COLO668 (cell line): ENCODE measurements at regions not wholly inside any gene's neighbourhood (a gene's known extent, or its start where the extent isn't known, plus 50 kb on each side); places are given as distances from the start of the nearest gene placed in this dataset.
A peak's percentile ranks its signal among the peaks of the same experiment; 100 is the strongest.
"Not testable (repeated sequence)": the region's sequence is repeated elsewhere in the genome, so short reads cannot be mapped to it uniquely, and the experiment has no call there.

Experiments used
- DNase-seq: peaks from one replicate; lab custom pipeline; 2025; ENCODE audit not compliant: unreplicated experiment; lab: John Stamatoyannopoulos, UW

DNA sequence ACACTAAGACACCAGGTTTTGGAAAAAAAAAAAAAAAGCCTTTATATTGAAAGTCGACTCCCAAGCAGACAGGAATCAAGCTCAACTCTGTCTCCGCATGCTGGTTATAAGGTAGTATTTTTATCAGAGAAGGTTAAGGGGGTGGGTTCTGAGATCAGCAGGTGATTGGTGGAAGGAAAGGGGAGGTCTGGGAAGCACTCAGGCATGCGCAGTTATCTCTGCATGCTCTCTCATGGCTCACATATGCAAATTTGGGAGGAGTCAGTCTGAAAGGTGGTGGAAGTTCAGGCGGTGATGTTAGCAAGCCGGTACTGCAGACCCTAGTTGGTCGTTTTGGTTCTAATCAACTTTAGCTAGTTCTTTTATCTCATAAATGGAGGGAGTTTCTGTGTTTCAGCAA lies 357.6 kb upstream of the C16orf82 start:
- no peak for DNase-seq

GRCh38 chr16:26709754-26710153 lies 357.0 kb upstream of the C16orf82 start:
- DNase-seq: no peak

- no peak for DNase-seq
Measured at GRCh38 chr16:26710450-26710849, 356.3 kb upstream of the C16orf82 start.

DNA sequence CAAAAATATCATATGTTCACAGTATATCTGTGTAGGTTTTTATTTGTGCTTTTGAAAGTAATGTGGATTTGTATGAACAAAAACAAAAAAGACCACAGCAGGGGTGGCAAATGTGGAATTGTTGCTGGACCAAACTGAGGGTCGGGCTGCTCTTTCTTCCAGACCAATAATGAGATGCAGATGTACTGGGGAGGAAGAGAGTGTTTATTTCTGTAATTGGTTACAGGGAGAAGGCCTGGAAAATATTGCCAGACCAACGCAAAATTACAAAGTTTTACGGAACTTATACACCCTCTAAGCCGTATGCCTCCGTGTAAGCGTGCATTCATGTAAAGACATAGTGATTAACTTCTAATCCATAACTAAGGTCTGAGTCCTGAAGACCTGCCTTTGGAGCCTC lies 353.9 kb upstream of the C16orf82 start:
- no peak for DNase-seq

- DNase-seq: no peak
Measured at GRCh38 chr16:26715969-26716368, 350.8 kb upstream of the C16orf82 start.

GRCh38 chr16:26717826-26718225 lies 348.9 kb upstream of the C16orf82 start:
- DNase-seq: peak; percentile 20

- no peak for DNase-seq
Measured at GRCh38 chr16:26721290-26721689, 345.4 kb upstream of the C16orf82 start.

DNA sequence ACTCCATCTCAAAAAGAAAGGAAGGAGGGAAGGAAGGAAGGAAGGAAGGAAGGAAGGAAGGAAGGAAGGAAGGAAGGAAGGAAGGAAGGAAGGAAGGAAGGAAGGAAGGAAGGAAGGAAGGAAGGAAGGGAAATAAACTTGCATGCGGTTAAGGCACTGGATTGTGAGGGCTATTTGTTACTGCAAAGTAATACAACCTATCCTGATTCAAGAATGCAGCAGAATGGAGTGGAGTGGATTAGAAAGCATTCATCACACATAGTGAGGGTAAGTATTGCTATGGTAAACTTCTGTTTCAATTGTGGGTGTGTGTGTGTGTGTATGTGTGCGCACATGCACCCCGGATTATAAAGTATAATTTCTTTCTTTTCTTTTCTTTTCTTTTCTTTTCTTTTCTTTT lies 344.8 kb upstream of the C16orf82 start:
- DNase-seq: not testable (repeated sequence)

DNA sequence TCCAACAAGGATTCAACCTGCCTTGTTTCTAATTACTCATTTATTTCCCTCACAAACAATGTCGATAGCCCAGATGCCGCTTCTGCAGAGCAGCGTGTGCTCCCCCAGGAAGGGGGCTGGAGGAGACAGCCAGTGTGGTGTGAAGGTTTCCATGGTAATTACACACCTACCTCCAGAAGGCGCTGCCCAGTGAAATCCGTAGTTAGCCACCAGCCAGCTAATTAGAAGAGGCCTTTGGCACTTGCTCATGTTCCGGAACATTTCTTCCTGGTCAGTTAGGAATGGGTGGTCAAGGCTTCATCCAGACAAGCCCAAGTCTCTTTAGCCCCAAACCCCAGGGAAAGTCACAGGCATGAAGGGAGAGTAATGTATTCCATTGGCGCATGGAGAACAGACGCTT lies 342.5 kb upstream of the C16orf82 start:
- no peak for DNase-seq

DNA sequence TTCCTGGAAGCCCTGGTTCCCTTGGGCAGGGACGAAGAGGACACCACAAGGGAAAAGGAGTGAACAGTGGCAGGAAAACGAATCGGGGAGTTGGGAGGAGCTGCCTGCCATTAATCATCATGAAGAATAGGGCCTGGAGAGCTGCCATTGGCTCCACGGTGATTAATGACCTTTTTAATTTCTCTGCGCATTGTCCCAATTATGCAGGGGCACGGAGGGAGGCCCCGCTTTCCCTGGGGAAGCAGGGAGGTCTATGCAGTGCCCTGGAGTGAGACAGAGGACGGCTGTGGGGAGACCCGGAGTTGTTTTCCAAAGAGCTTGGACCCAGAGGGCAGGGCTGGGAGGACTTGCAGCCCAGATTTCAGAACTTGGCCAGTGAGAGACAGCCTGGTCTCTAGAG lies 338.9 kb upstream of the C16orf82 start:
- no peak for DNase-seq

- DNase-seq: no peak
Measured at GRCh38 chr16:26729951-26730541, 336.7 kb upstream of the C16orf82 start.

- DNase-seq: no peak
Measured at GRCh38 chr16:26731729-26732128, 335.0 kb upstream of the C16orf82 start.

DNA sequence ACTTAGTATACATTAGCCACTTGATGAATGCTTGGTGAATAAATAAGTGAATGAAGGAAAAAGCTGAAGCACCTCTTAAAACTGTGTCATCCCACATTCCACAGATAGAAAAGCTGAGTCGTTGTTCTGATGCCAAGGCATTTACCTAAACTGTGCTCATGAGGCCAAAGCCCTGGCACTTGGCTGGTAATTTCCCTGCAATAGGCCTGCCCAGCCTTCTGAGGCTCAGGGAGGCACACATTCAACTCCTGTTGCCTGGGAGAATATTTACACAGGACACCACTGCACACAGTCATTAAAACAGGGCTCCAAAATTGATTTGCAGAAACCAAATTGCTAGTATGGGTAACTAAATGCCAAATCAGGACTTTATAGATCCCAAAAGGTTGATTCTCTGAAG lies 333.0 kb upstream of the C16orf82 start:
- peak; percentile 15 for DNase-seq

- no peak for DNase-seq
Measured at GRCh38 chr16:26735521-26735920, 331.2 kb upstream of the C16orf82 start.

- no peak for DNase-seq
Measured at GRCh38 chr16:26736084-26736483, 330.6 kb upstream of the C16orf82 start.

DNA sequence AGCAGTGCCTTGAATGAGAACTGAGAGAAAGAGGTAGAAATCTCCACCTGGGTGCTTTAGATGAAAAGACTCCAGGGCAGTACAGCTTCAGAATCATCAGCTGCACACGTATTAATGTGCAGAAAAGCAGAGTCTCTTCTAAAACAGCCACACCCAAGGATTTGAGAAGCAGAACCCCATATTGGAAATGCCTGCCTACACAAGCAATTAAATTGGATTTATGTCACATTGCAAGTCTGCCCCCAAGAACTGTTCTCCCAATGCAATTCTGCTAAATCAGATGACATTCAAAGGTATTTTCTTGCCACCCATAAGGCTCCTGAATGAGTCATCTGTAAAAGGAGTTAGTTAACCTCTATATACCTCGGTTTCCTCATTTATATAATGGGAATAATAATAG lies 326.0 kb upstream of the C16orf82 start:
- DNase-seq: no peak

DNA sequence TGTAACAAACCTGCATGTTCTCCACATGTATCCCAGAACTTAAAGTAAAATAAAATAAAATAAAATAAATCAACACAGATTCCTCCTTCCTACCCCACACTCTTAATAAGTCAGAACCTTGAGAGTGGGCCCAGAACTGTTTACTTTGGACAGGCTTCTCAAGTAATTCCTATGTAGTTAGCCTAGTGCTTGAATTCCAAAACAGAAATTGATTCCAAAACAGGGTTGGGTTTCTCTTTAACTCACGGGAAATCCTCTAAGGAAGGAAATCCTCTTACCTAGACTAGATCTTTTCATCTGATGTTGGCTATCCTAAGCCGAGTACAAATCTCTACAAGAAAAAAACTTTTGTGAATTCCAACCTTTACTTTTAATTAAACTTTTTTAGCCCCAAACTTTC lies 324.7 kb upstream of the C16orf82 start:
- DNase-seq: no peak

DNA sequence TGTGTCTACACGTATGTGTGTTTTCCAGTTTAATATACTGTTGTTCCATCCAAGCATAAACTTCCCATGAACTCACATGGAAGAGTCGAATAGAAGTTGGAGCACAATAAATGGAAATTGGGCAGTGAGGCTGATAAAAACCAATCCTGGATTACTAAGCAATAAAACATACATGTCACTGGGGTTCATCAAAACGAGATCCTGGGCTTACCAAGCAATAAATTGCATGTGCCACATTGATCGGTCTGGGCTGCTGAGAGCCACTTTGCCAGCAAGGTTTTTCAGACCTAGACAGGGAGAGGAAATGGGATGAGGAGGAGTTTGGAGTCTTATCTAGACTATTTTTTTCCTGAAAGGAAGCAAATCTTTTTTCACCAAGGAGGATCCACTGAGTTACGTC lies 322.3 kb upstream of the C16orf82 start:
- DNase-seq: no peak

DNA sequence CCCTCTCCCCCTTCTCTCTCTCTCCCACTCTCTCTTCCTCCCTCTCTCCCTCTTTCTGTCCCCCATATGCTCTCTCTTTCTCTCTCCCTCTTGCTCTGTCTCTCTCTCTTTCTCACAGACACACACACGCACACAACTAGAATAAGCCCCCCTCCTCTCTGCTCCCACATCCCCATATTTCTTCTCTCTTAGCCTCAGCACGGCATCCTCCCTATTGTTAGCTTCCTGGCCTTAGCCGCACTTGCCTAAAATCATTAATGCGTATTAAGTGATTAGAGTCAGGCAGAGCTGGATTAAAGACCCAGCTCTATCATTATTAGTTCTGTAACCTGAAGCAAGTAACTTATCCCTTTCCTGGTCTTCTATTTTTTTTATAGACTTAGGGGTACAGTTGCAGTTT lies 319.0 kb upstream of the C16orf82 start:
- no peak for DNase-seq

DNA sequence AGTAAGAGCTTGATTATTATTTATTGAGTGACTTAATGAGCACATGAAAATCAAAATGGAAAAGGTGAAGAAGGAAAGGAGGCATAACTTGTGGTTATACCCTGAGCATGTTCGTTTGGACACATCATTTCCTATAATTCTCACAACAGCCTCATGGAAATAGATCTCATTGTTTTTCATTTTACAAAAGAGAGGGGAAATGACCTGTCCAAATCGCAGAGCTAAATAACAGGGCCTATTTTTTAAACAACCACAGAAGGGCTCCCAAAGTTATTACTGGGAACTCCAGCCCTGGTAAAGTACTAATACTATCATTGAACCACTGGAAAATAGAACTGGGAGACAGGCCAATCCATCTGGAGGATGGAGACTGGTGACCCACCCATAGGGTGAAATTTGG lies 317.7 kb upstream of the C16orf82 start:
- no peak for DNase-seq

- no peak for DNase-seq
Measured at GRCh38 chr16:26752166-26752565, 314.6 kb upstream of the C16orf82 start.

DNA sequence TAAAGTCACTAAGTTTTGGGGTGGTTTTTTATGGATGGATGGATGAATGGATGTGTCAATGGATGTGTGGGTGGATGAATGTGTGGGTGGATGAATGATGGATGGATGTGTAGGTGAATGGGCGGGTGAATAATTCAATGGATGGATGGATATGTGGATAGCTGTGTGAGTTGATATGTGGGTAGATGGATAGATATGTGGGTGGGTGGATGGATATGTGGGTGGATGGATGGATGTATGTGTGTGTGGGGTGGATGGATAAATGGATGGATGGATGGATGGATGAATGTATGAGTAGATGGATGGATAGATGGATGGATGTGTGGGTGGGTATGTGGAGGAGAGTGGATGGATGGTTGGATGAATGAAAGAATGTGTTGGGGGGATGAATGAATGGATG lies 310.1 kb upstream of the C16orf82 start:
- no peak for DNase-seq

DNA sequence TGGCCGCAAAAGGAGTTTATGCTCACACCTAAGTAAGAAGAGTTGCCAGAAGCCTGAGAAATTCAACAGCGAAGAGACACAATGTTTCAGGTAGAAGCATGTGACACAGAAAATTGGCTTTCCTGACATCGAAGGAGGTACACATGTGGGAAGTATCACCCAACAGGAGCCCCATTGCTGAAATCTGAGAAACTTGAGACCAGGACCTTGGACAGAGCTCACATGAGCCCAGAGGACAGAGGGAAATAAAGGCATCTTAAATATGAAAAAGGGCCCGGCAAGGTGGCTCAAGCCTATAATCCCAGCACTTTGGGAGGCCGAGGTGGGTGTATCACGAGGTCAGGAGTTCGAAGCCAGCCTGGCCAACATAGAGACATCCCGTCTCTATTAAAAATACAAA lies 304.1 kb upstream of the C16orf82 start:
- no peak for DNase-seq

DNA sequence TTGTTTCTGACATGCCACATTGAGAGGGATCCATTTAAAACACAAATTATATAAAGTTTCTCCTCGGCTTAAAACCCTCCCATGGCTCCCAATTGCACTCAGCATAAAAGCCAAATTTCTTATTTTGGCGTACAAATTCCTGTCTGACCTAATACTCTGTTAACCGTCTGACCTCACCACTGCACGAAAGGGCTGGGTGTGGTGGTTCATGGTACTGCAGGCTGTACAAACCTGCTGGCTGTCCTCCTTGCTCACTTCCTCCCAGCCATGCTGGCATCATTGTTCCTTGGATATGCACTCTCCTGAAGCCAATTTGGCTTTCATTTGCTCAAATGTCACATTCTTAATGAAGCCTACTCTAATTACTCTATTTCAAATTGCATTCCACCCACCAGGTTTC lies 301.6 kb upstream of the C16orf82 start:
- DNase-seq: peak; percentile 17
